Neural crest cell (in vitro differentiated cells): ENCODE measurements at regions not wholly inside any gene's neighbourhood (a gene's known extent, or its start where the extent isn't known, plus 50 kb on each side); places are given as distances from the start of the nearest gene placed in this dataset.

Source experiments
- DNase-seq: peaks from one replicate; pipeline ENCODE4 v3.0.0; 2021; ENCODE audit warnings: low read depth, mixed read lengths, low spot score
- H3K27ac Mint-ChIP-seq: one replicate; pipeline ENCODE4 v1.8.0; 2021; ENCODE audit warnings: mild to moderate bottlenecking, mixed read lengths; ENCODE audit not compliant: unreplicated experiment
- H3K27me3 Mint-ChIP-seq: 2 replicates; pipeline ENCODE4 v1.8.0; 2021; ENCODE audit warnings: low read depth, mild to moderate bottlenecking, mixed read lengths
- H3K36me3 Mint-ChIP-seq: 2 replicates; pipeline ENCODE4 v1.8.0; 2021; ENCODE audit warnings: low read depth, mild to moderate bottlenecking, mixed read lengths
- H3K4me1 Mint-ChIP-seq: 2 replicates; pipeline ENCODE4 v1.8.0; 2021; ENCODE audit warnings: mixed read lengths
- H3K4me3 Mint-ChIP-seq: one replicate; pipeline ENCODE4 v1.8.0; 2021; ENCODE audit warnings: mild to moderate bottlenecking, mixed read lengths
- H3K9me3 Mint-ChIP-seq: 2 replicates; pipeline ENCODE4 v1.8.0; 2021; ENCODE audit warnings: mixed read lengths
- TF ChIP-seq, protein P1 (sequence below): fragments of 200-600 bp; sonication (generic); conservative IDR thresholded peaks from 2 replicates; pipeline ENCODE4 v1.5.0; 2021; ENCODE audit warnings: antibody characterized with exemption, mild to moderate bottlenecking

DNA sequence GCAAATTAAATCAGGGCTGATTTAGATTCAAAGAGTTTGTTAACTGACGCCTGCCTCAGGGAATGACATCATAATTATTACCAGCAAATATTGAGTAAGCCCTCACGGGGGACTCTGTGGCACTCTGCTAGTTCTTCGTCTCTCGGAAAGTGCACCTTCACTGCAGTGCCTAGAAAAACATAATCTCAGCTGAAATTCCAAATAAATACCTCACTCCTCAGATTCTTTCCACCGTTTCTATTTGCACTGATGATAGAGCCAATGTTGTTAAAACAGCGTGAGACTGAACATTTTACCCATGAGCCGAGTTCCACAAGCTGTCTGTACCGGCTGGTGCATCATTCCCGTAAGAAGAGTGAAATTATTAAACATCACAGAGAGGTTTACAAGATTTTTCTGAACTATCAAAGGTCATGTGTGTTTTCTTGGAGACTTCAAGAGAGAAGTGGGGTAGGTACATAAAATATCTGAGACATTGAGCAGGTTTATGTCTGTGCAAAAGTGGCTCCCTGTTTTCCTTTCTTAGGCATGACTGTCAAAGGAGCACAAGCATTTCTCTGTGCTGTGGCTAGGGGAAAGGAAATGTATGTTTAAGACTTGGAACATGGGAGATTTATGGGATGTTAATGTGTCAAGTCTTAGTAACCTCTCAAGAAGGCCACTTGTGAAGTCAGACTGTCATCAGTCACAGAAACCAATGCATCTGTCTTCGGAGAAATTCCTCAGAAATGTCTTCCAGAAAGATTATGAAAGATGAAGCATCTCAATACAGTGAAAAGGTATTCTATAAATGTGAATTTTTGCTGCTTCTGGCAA lies 119.6 kb downstream of the CBLL2 start:
- no peak for DNase-seq
- Mint-ChIP-seq H3K27me3 (no peaks in the 10 kb centered on the region), H3K4me3 (no peak overlapping the region), H3K9me3 (no peaks in the 10 kb centered on the region), H3K4me1 (peaks cover 6% of the 10 kb centered on the region), H3K27ac (no peak overlapping the region), H3K36me3 (no peaks in the 10 kb centered on the region)
- TF ChIP-seq, protein P1, sequence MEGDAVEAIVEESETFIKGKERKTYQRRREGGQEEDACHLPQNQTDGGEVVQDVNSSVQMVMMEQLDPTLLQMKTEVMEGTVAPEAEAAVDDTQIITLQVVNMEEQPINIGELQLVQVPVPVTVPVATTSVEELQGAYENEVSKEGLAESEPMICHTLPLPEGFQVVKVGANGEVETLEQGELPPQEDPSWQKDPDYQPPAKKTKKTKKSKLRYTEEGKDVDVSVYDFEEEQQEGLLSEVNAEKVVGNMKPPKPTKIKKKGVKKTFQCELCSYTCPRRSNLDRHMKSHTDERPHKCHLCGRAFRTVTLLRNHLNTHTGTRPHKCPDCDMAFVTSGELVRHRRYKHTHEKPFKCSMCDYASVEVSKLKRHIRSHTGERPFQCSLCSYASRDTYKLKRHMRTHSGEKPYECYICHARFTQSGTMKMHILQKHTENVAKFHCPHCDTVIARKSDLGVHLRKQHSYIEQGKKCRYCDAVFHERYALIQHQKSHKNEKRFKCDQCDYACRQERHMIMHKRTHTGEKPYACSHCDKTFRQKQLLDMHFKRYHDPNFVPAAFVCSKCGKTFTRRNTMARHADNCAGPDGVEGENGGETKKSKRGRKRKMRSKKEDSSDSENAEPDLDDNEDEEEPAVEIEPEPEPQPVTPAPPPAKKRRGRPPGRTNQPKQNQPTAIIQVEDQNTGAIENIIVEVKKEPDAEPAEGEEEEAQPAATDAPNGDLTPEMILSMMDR = no peak

DNA sequence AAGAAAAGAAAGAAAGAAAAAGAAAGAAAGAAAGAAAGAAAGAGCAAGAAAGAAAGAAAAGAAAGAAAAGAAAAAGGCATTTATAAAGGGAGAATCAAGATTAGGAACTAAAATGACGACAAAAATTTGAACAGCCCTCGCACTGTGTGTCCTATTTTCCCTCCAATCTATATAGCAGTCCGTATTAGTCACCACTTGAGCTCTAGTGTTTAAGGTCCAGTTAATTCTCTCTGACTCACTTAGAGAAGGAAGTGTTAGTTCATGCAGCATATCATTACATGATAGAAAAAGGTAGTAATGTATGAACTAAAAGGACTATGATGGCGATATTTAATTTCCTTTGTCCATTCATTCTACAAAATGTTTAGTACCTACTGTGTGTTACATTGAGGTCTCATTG lies 122.7 kb downstream of the CBLL2 start:
- no peak for DNase-seq
- H3K27ac Mint-ChIP-seq = no peak overlapping the region
- no peaks in the 10 kb centered on the region for H3K27me3 Mint-ChIP-seq
- H3K9me3 Mint-ChIP-seq = no peaks in the 10 kb centered on the region
- H3K4me3 Mint-ChIP-seq = no peak overlapping the region
- TF ChIP-seq, protein P1 = no peak
- peaks cover 6% of the 10 kb centered on the region for H3K4me1 Mint-ChIP-seq
- no peaks in the 10 kb centered on the region for H3K36me3 Mint-ChIP-seq

DNA sequence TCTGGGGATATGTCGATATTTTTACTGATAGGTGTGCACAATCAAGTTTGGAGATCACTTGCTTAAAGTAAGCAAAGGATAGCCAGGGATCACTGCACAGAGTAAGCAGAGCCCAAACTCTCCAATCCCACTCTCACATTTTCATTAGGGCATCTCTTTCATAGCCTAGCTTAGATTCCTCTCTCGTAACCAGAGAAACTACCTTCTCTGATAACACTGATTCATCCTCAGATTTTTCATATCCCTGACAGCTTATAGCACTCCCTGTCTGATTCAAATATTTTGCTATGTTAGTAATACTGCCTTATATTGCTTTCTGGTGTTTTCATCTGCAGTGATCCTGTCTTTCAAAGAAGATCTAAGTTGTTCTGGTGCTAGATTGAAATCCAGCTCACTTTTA lies 123.7 kb downstream of the CBLL2 start:
- Mint-ChIP-seq H3K27me3 (no peaks in the 10 kb centered on the region), H3K9me3 (no peaks in the 10 kb centered on the region)
- TF ChIP-seq, protein P1 = no peak

DNA sequence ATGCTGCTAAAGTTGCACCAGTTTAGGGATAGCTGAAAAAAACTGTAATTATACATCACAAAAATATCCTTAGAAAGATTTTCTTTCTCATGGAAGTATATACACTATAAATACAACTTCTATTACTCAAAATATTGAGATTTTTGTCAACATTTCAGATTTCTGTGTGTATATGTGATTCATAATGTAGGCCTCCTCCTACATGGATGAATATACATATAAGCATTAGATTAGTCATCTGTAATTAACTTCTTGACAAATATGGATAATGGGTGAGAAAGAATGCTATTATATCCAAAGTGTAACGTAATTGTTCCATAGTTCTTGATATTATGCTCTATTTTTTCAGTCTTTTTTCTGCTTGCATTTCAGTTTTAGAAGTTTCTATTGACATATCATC lies 124.9 kb downstream of the CBLL2 start:
- no peak overlapping the region for H3K27ac Mint-ChIP-seq
- H3K9me3 Mint-ChIP-seq = peaks cover 2% of the 10 kb centered on the region
- no peak overlapping the region for H3K4me3 Mint-ChIP-seq
- H3K36me3 Mint-ChIP-seq = no peaks in the 10 kb centered on the region
- no peaks in the 10 kb centered on the region for H3K27me3 Mint-ChIP-seq
- DNase-seq = no peak
- TF ChIP-seq, protein P1 = no peak
- no peaks in the 10 kb centered on the region for H3K4me1 Mint-ChIP-seq

More for the DNA sequence above, 123.7 kb downstream of the CBLL2 start:
- Mint-ChIP-seq H3K36me3 (no peaks in the 10 kb centered on the region), H3K4me3 (no peak overlapping the region), H3K27ac (no peak overlapping the region), H3K4me1 (peaks cover 6% of the 10 kb centered on the region)
- no peak for DNase-seq

DNA sequence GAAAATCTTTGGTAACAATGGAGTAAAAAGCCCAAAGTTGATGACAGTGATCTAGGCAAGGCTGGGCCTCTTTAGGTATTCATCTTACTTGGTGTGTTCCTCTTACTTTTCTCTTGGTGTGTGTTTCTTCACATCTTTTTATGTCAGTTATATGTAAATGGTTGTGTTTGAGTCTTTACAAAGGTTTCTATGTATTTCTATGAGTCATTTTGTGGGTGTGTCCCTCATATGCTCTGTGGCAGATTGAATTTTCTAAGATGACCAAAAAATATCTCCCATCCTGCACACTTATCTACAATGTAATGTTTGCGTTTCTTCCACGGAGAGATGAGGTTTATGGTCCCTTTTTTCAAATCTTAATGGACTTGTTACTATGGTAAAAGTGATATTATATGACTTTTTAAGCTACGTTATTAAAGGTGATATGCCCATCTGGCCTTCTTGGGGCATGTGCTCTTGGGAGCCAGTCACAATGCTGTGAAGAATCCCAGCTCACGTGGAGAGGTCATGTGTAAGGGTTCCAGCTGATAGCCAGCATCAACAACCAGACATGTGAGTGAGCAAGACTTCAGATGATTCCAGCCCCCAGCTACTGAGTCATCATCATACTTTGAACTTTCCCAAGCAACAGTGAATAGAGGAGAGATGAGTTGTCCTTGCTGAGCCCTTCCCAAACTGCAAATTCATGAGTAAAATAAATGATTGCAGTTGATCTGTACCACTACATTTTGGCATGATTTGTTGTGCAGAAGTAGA lies 126.9 kb downstream of the CBLL2 start:
- no peaks in the 10 kb centered on the region for H3K4me1 Mint-ChIP-seq
- H3K9me3 Mint-ChIP-seq = peaks cover 4% of the 10 kb centered on the region
- no peaks in the 10 kb centered on the region for H3K36me3 Mint-ChIP-seq
- no peak for DNase-seq
- TF ChIP-seq, protein P1 = no peak
- no peaks in the 10 kb centered on the region for H3K27me3 Mint-ChIP-seq
- no peak overlapping the region for H3K4me3 Mint-ChIP-seq
- no peak overlapping the region for H3K27ac Mint-ChIP-seq
